GM23248 (cell line): ENCODE measurements at regions not wholly inside any gene's neighbourhood (a gene's known extent, or its start where the extent isn't known, plus 50 kb on each side); places are given as distances from the start of the nearest gene placed in this dataset.

Experiments used
- DNase-seq: peaks from one replicate; pipeline ENCODE4 v3.0.0-alpha.2; 2015
- H2AFZ ChIP-seq: fragments of 200-600 bp; sonication (generic); 2 replicates; pipeline ENCODE4 v1.6.1; 2016; ENCODE audit warnings: antibody characterized with exemption
- H3F3A ChIP-seq: fragments of 200-600 bp; sonication (generic); 2 replicates; pipeline ENCODE4 v1.6.1; 2016; ENCODE audit warnings: mild to moderate bottlenecking, antibody characterized with exemption, mixed run types; ENCODE audit not compliant: insufficient read depth
- H3K27ac ChIP-seq: fragments of 200-600 bp; sonication (generic); 2 replicates; pipeline ENCODE4 v1.5.1; 2016; ENCODE audit warnings: mild to moderate bottlenecking
- H3K27me3 ChIP-seq: fragments of 200-600 bp; sonication (generic); replicated peaks from 2 replicates; pipeline ENCODE4 v1.6.1; 2016; ENCODE audit warnings: mild to moderate bottlenecking; ENCODE audit not compliant: insufficient read depth
- H3K36me3 ChIP-seq: fragments of 200-600 bp; sonication (generic); 2 replicates; pipeline ENCODE4 v1.6.1; 2016; ENCODE audit warnings: low read depth, mild to moderate bottlenecking
- H3K4me1 ChIP-seq: fragments of 200-600 bp; sonication (generic); 2 replicates; pipeline ENCODE4 v1.6.1; 2016; ENCODE audit warnings: mild to moderate bottlenecking; ENCODE audit not compliant: insufficient read depth
- H3K4me2 ChIP-seq: fragments of 200-600 bp; sonication (generic); one replicate; pipeline ENCODE4 v1.6.1; 2016; ENCODE audit warnings: mild to moderate bottlenecking; ENCODE audit not compliant: unreplicated experiment
- H3K4me3 ChIP-seq: fragments of 200-600 bp; sonication (generic); 2 replicates; pipeline ENCODE4 v1.5.1; 2016; ENCODE audit warnings: mild to moderate bottlenecking
- H3K79me2 ChIP-seq: fragments of 200-600 bp; sonication (generic); 2 replicates; pipeline ENCODE4 v1.6.1; 2016; ENCODE audit warnings: mild to moderate bottlenecking; ENCODE audit not compliant: insufficient read depth
- H3K9ac ChIP-seq: fragments of 200-600 bp; sonication (generic); 2 replicates; pipeline ENCODE4 v1.6.1; 2016; ENCODE audit warnings: mild to moderate bottlenecking
- H3K9me2 ChIP-seq: fragments of 200-600 bp; sonication (generic); 2 replicates; pipeline ENCODE4 v1.6.1; 2016; ENCODE audit warnings: mixed run types, mild to moderate bottlenecking, moderate library complexity; ENCODE audit not compliant: insufficient read depth
- H3K9me3 ChIP-seq: fragments of 200-600 bp; sonication (generic); one replicate; pipeline ENCODE4 v1.6.1; 2017; ENCODE audit warnings: low read depth
- H4K20me1 ChIP-seq: fragments of 200-600 bp; sonication (generic); 2 replicates; pipeline ENCODE4 v1.6.0; 2016; ENCODE audit not compliant: insufficient read depth
- EZH2 ChIP-seq: fragments of 200-600 bp; sonication (generic); IDR thresholded peaks from 2 replicates; pipeline ENCODE4 v1.6.1; 2018; ENCODE audit warnings: antibody characterized with exemption, mild to moderate bottlenecking; ENCODE audit not compliant: insufficient read depth, poor library complexity, severe bottlenecking
- EZH2phosphoT487 ChIP-seq: fragments of 200-600 bp; sonication (generic); IDR thresholded peaks from 2 replicates; pipeline ENCODE4 v1.6.1; 2018; ENCODE audit warnings: antibody characterized with exemption, moderate library complexity, mild to moderate bottlenecking, low read depth; ENCODE audit not compliant: insufficient read depth
- WGBS, 2 experiments: methylation state at CpG; one replicate each; pipeline ENCODE4 v1.1.6; 2015 to 2017; ENCODE audit warnings: low lambda C conversion rate in 2 of 2, low coverage in 1 of 2; ENCODE audit errors: missing lambda C conversion rate in 2 of 2; 5-methylcytosine and 5-hydroxymethylcytosine counted together
- in situ Hi-C: fragments of 300-500 bp; cut with MboI; formaldehyde crosslinking; loops from 2 replicates; pipeline ENCODE4 v1.15.0; 2020

DNA sequence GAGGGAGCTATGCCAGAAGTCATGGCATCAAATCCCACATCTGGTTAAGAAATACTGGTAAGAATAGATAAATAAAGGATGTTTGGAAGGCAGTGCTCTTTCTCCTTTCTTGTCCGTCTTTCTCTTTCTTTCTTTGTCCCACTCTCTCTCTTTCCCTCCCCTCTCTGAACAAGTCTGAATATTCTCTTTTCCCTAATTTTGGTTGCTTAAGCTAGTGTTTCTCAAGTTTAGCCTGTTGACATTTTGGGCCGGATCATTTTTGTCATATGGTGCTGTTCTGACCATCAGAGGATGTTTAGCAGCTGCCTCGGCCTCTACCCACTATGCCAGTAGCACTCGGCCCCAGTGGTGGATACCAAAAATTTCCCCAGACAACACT is 405.3 kb upstream of the C2CD4B start:
- Histone ChIP-seq H3K36me3 (no peaks in the 10 kb centered on the region), H3K9me3 (no peaks in the 10 kb centered on the region), H2AFZ (no peak overlapping the region), H4K20me1 (no peaks in the 10 kb centered on the region), H3K27ac (no peak overlapping the region), H3F3A (peaks cover 16% of the 10 kb centered on the region), H3K9me2 (no peaks in the 10 kb centered on the region), H3K9ac (no peak overlapping the region), H3K79me2 (peaks cover 11% of the 10 kb centered on the region; the same call in 1 of the 2 replicates), H3K4me1 (peaks cover 25% of the 10 kb centered on the region), H3K4me3 (no peak overlapping the region), H3K4me2 (no peak overlapping the region), H3K27me3 (no peaks in the 10 kb centered on the region)
- no peak for DNase-seq
- TF ChIP-seq EZH2 (no peak), EZH2phosphoT487 (no peak)
- in situ Hi-C loops, result no loop called here
- WGBS, 2 experiments, result 56% methylated on average over 4 of the region's 4 CpGs

DNA sequence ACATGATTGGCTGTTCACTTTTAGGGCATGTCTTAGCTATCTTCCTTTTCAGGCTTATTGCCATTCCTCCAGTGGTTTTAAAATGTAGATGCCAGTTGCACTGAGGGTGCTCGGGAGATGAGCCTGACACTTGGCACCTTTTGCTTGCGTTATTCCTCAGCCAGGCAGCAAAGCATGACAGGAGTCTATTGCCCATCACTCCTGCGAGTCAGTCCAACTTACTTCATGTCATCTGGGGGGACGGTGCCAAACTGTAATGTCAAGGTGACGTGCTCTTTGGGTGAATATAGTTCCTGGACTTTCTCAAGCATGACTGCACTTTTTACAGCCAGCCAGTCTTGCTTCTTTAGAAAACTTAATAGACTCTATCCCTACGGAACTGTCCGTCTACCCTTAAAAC is 406.0 kb upstream of the C2CD4B start:
- no peak overlapping the region for H3K4me3 ChIP-seq
- no peak for DNase-seq
- no peaks in the 10 kb centered on the region for H3K27me3 ChIP-seq
- H4K20me1 ChIP-seq, result no peaks in the 10 kb centered on the region
- no peak for TF ChIP-seq EZH2phosphoT487
- no peak for TF ChIP-seq EZH2
- H3K79me2 ChIP-seq, result peaks cover 8% of the 10 kb centered on the region; the same call in 1 of the 2 replicates
- no peaks in the 10 kb centered on the region for H3K9me2 ChIP-seq
- H3K27ac ChIP-seq, result no peak overlapping the region
- no peak overlapping the region for H2AFZ ChIP-seq
- no peaks in the 10 kb centered on the region for H3K36me3 ChIP-seq
- no peak overlapping the region for H3K9ac ChIP-seq
- H3K4me1 ChIP-seq, result peaks cover 18% of the 10 kb centered on the region
- H3K4me2 ChIP-seq, result no peak overlapping the region
- in situ Hi-C loops, result no loop called here
- WGBS, 2 experiments, result 90 to 97% methylated on average over 7 of the region's 7 CpGs
- peaks cover 9% of the 10 kb centered on the region for H3F3A ChIP-seq
- H3K9me3 ChIP-seq, result no peaks in the 10 kb centered on the region

DNA sequence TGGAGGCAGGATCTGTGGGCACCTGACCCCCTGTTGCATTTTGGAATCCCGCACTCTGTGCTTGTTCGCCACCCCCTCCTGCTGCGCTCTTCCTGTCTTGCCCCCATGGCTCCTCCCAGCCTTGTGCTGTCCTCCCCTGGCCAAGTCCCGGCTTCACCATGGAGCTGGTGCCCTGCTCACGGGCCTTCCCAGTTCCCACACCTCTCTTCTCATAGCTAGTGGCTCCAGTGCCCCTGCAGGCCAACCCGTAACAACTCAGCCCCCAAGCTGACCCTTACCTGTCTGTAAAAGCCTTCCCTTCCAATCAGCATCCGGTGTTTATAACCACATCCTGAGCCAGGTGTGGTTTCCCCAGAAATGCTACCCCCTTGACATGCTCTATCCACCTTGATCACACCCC is 407.7 kb upstream of the C2CD4B start:
- H2AFZ ChIP-seq, result no peak overlapping the region
- no peak overlapping the region for H3K4me3 ChIP-seq
- H3K9me2 ChIP-seq, result no peaks in the 10 kb centered on the region
- H4K20me1 ChIP-seq, result no peaks in the 10 kb centered on the region
- peaks cover 9% of the 10 kb centered on the region; the same call in 1 of the 2 replicates for H3K79me2 ChIP-seq
- H3K27ac ChIP-seq, result no peak overlapping the region
- H3K9me3 ChIP-seq, result no peaks in the 10 kb centered on the region
- peaks cover 6% of the 10 kb centered on the region for H3F3A ChIP-seq
- WGBS, 2 experiments, result 96 to 99% methylated on average over 7 of the region's 7 CpGs
- H3K27me3 ChIP-seq, result no peaks in the 10 kb centered on the region
- DNase-seq, result no peak
- H3K9ac ChIP-seq, result no peak overlapping the region
- no peak overlapping the region for H3K4me2 ChIP-seq
- in situ Hi-C loops, result no loop called here
- TF ChIP-seq EZH2phosphoT487 (no peak), EZH2 (no peak)
- H3K4me1 ChIP-seq, result peaks cover 7% of the 10 kb centered on the region
- H3K36me3 ChIP-seq, result no peaks in the 10 kb centered on the region

DNA sequence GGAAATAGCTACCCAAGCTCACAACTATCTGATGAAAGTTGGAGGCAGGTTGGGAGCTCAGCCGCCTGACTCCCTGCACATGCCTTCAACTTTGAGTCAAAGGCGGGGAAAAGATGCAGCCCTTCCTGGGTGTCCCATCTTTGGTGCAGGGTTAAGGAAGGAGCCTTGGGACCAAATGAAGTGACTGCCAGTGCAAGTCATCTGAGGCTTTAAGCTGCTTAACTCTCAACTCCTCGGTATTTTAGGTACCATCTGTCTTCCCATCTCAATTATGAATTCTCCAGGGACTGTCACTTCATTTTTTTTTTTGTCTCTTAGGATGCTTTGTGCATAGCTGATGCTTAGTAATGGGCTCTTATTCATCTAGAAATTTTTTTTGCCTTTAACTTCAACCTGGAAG is 408.8 kb upstream of the C2CD4B start:
- Histone ChIP-seq H3K9me2 (no peaks in the 10 kb centered on the region), H2AFZ (no peak overlapping the region), H3F3A (peaks cover 6% of the 10 kb centered on the region), H4K20me1 (no peaks in the 10 kb centered on the region), H3K4me1 (peaks cover 7% of the 10 kb centered on the region), H3K4me3 (no peak overlapping the region), H3K9me3 (no peaks in the 10 kb centered on the region), H3K27ac (no peak overlapping the region), H3K36me3 (no peaks in the 10 kb centered on the region), H3K79me2 (peaks cover 14% of the 10 kb centered on the region; the same call in 1 of the 2 replicates), H3K27me3 (no peaks in the 10 kb centered on the region), H3K4me2 (no peak overlapping the region), H3K9ac (no peak overlapping the region)
- DNase-seq, result no peak
- TF ChIP-seq EZH2 (no peak), EZH2phosphoT487 (no peak)
- in situ Hi-C loops, result no loop called here
- WGBS, 2 experiments, result 85 to 99% methylated on average over 3 of the region's 3 CpGs

DNA sequence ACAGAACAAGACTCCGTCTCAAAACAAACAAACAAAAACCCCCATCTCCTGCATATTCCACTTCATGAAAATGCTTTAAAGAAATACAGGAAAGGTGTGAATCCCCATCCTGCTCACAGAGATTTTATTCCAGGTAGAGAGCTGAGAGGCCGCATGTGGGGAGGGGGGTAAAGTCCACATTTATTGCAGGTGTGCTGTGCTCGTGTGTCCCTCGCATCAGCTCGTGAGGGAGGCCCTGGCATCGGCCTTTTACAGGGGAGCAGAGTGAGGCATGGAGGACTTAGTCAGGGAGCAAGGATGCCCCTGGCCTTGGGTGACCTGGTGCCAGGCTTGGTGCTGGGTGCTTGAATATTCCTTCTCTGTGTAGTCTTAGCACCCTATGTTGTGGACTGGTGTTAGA is 413.5 kb upstream of the C2CD4B start:
- H3K9me3 ChIP-seq, result no peaks in the 10 kb centered on the region
- WGBS, 2 experiments, result 95 to 96% methylated on average over 6 of the region's 6 CpGs
- no peaks in the 10 kb centered on the region for H3K27me3 ChIP-seq
- H3K4me3 ChIP-seq, result no peak overlapping the region
- H3K9me2 ChIP-seq, result no peaks in the 10 kb centered on the region
- no peak overlapping the region for H3K4me2 ChIP-seq
- no peak for TF ChIP-seq EZH2phosphoT487
- no peak for TF ChIP-seq EZH2
- H3K27ac ChIP-seq, result no peak overlapping the region
- H3K36me3 ChIP-seq, result no peaks in the 10 kb centered on the region
- peaks cover 12% of the 10 kb centered on the region; the same call in 1 of the 2 replicates for H3K79me2 ChIP-seq
- H3K4me1 ChIP-seq, result no peaks in the 10 kb centered on the region
- H2AFZ ChIP-seq, result no peak overlapping the region
- in situ Hi-C loops, result no loop called here
- no peaks in the 10 kb centered on the region for H3F3A ChIP-seq
- H4K20me1 ChIP-seq, result no peaks in the 10 kb centered on the region
- no peak for DNase-seq
- H3K9ac ChIP-seq, result no peak overlapping the region
